ENCODE measurements at regions not wholly inside any gene's neighbourhood (a gene's known extent, or its start where the extent isn't known, plus 50 kb on each side); places are given as distances from the start of the nearest gene placed in this dataset.

DNA sequence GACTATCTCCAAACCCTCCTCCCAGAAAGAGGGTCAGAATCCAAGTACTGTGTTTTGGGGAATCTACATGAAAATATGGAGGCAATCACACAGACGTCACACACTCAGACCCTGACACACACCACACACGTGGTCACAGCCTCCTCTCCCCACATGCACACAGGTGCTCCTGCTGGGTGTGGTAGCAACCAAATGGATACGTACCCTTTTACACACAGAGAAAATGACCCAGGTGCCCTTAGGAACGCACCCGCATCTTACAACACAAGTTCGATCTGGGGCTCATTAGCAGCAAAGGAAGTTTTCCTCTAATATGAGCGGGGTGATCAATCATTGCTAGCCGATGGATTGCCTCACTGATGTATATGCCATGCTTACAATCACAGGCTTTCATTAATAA, 480.2 kb upstream of the KLF4 start:
- no peak for DNase-seq

DNA sequence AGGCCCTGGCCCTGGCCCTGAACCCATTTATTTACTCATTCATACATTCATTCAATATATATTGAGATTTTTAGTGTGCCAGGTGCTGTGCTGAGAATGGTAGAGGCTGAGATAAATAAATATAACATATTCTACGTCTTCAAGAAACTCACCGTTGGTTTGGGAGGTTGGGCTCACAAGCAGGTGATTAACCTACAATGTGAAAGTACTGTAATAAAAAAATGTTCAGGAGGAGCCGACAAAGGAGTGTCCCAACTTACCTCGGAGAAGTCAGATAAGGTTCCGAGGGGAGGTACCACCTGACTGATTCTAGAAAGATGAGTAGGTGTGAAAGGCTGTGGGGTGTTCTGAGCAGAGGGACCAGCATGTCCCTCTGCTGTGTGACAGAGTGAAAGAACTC, 479.6 kb upstream of the KLF4 start:
- no peak for DNase-seq

DNA sequence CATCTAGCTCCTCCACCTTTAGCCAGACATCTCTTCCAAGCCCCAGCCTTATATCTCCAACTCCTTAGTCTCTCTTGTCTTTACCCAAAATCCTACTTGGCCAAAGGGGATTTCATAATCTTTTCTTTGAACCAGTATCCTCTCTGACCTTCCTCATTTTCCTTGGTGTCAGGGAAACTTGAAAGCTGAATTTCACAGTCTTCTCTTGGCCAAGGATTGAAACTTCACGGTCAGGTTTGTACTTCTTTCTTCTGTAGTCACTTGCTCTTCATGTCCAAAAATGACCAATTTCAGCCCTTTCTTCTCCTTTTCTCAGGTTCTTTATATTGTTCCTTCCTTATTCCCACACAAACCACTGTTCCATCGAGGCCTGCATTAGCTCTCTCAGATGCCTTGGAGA, 473.7 kb upstream of the KLF4 start:
- DNase-seq, result no peak

DNA sequence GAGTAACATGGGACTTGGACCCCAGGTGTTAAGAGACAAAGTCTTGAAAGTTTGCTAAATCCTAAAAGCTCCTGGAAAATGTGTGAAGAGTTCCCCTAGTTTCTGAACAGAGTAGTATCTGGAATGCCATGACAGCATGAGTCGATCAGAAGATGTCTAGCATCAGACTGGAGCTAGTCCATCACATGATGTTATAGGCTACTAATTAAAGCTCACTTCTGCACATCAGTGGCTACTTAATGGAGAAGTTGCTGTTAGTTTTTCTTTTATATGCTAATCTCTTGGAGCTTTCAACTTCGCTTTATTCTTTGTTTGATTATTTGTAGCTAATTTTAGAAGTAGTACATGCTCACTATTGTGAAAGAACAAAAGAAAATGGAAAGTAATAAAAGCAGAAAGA, 471.3 kb upstream of the KLF4 start:
- no peak for DNase-seq

DNA sequence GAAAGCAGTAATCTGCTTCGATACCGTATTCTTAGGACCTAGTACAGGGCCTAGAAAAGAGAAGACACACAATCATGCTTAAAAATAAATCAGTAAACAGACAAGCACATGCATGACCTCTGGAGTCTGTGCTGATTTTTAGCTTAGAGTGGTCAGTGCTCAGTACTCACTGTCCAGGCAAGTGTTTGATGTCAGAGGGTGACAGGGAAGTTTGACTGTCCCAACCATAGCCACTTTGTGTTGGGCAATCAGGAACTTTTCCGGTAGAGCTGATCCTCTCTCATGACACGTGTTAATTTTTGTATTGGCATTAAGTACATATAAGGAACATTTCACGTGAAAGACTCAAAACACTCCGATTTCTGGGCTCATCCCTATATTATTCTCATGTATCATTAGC, 464.7 kb upstream of the KLF4 start:
- no peak for DNase-seq

DNA sequence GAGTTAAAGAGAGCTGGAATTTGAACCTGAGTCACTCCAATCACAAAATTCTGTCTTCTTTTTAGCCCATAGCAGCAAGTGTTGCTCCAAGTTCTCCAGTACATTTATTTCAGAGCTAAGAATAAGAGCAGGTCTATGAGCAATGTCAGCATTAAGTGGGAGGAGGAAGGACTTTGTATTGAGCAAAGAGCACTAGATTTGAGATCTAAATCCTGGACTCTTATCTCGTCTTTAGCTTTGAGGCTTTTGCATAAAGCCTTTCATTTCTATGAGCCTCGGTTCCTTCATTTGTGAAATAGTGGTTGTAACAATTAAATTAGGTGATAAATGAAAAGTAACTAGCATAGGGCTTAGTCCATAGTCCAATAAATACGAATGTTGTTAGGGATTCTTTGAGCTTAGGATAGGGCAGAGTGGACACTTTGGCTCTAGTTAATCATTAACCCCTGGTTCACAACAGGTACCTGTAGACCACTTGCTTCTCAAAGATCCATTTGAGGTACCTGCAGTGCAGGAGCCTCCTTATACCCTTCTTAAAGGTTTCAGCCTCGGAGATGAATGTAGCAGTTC, 464.1 kb upstream of the KLF4 start:
- no peak for DNase-seq

DNA sequence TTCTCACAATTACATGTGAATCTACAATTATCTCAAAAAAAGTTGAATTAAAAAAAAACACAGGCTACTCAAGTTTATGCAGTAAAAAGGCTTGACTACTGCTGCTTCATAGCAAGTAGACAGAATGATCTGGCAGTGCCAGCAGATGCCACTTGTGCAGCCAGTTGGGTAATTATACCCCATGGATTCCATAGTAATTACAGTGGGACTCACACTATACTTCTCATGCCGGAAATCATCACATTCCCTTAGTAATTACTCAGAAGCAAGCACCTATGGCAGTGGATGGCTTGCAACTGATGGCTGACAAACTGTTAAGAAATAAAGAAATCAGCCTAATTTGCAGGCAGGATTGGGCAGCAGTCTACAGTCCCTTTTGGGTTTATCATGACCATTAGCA, 463.2 kb upstream of the KLF4 start:
- peak; percentile 33 for DNase-seq

DNA sequence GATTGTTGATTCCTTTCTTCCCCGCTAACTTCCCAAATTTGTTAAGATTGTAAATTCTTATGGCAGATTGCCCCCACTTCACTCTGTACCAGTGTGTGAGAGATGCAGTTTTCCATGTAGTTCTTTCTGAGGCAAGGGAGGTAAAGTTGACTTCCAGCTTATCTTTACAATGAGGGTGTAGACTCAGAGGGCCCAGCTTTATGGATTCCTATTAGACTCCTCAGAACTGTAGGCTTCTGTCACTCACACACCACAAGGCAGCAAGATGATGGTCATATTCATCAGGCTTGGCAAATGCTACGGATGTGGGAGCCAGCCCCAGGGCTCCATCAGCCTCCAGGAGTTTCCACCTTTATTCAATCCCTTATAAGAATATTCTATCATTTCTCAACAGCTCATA, 461.9 kb upstream of the KLF4 start:
- no peak for DNase-seq

DNA sequence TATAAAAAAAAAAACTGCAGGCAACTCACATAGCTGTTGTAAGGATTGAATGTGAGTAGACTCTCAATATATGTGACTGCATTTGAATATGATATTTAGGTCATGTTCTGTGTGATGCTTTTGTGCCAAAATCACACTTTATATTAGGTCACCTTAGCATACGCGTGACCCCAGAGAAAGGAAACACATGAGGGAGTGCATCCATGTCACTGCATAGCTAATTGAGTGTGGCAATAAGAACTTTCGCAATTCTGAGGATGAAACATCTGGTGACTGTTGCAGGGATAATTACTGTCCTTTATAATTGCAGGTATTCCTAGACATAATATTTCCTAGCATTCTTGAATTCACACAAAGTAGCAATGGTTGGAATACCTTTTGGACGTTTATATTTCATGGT, 459.5 kb upstream of the KLF4 start:
- DNase-seq, result no peak

DNA sequence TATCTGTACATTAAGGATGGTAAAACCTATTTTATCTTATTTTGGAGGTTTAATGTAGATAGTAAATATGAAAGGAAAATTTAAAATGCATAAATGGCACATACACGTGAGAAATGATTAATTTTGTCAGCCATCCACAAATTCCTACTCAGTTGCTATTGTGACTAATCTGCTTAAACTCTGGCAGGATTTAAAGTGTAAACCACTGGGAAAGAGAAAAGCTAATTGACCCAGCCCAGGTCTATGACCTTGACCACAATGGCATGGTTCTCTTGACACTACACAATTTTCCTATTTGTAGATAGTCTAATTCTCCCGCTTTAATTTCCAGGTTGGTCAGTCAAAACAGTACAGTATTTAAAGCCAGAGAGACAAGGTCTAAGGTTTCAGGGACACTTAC, 459.0 kb upstream of the KLF4 start:
- DNase-seq, result no peak

DNA sequence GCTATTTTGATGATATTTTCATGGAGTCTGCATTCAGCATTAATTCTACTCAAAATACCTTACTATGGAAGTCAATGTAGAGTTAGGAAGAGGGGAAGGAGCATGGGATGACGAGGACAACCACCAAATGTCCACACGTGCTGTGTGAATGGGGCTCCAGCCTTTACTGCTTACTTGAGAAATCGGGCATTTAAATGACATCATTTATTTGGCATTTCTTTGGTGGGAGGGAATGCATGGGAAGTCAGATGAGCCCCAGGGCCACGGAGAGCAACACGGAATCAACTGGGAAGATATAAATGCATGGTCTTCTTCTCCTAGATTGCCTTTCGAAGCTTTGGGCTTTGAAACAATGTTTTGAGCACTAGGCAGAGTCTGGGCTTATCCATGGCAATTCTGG, 458.5 kb upstream of the KLF4 start:
- no peak for DNase-seq

DNA sequence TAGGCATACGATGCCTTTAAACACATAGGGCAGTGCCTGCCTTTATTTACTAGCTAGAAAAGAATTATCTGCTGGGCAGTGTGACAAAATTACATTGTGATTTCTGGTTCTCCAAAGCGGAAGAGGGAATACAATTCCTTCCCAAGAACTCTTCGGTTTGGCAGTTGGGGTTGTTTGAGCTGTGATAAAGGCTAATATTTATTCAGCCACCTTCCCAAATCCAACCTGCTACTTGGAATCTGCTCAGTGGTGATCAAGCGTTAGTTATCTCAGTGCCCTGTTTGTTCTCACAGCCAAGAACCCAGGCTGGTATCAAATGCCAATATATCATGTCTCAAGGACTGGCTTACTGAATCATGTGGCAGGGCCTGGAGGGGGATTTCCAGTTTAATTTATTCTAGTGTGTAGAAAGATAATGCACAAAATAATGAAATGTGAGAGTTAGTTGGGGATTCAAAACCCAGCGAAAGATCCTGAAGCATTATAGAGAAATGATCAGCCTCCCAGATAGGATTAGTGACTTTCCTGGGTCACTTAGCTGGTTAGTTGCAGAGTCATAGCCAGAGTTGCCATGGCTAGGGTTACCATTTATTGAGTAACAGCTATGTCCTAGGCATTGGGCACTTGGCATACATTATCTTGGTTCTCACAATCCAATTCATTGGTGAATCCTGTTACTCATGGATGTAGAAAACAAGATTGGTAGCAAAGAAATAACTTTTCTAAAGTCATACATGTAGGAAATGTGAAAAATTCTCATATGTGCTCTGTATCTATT, 457.0 kb upstream of the KLF4 start:
- no peak for DNase-seq

DNA sequence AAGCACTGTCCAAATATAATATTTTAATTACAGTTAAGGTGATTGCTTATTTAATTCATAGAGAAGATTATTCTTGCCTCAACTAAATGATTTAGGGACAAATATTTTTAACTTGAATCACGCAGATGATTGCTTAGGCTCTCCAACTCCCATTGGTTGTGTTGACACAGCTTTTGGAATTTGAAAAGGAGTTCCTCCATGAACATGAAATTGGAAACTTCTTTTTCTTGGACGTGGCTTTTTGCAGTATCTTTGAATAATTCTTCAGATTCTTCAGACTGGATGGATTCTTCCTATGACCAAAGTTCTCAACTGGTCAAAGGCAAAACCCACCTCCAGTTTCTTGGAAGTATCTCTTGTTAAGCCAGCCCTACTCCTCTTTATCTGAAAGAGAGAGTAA, 456.4 kb upstream of the KLF4 start:
- no peak for DNase-seq

DNA sequence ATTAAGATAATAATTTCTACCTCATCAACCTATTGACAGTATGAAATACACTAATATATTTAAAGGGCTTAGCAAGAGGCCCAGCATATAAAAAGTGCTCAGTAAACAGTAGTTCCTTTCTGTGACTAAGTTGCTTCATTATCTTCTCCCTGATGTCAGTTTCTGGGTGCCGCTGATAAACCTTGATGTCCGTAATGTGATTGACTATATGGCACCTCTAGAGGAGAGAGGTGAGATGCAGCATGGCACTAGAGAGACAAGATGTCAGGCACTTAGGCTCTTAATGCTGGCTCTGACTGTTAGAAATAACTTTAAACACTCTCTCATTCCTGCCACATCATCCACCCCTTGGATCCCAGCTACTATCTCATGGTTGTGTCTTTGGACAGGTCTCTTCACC, 455.9 kb upstream of the KLF4 start:
- no peak for DNase-seq

DNA sequence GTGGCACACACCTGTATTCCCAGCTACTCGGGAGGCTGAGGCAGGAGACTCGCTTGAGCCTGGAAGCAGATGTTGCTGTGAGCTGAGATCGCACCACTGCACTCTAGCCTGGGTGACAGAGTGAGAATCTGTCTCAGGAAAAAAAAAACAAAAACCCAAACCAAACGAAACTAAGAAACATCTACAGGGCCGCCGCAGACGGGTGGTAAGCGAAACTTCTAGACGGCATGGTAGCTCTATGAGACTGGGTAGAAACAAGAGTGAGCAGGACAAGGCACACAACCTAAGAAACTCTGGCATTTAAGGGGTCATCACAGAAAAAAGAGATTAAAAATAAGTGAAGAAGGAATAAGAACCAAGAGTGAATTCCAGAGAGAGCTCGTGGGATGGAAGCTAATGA, 454.8 kb upstream of the KLF4 start:
- no peak for DNase-seq

DNA sequence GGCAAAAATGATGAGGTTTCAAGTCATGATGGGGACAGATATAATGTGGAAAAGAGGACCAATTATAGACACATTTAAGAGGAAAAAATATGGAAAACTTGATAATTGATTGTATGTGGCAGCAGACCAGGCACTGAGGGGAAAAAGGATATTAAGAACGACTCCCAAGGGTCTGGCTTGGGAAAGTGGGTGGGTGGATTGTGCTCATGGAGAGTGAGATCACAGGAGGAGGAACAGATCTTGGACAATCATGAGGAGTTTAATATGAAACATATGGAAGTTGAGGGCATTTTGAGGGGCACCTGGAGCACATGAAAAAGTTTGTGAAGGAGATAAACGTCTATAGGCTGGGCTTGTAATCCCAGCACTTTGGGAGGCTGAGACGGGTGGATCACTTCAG, 454.3 kb upstream of the KLF4 start:
- DNase-seq, result no peak

DNA sequence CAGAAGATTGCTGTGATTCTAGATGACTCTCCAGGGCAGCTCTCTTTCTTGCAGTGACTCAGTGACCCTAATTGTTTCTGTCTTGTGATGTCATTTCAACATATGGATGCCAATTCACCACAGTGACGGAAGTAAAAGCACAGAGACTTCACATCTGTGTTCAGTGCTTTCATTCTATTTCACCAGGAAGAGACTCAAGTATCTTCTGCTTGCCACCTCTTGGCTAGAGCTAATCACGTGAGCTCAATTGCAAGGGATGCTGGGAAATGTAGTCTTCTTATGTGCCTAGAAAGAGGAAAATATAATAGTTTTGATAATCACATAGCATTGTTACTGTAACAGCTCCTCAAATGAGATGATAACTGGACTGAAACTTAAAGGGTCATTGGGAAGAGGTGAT, 453.3 kb upstream of the KLF4 start:
- DNase-seq, result no peak

DNA sequence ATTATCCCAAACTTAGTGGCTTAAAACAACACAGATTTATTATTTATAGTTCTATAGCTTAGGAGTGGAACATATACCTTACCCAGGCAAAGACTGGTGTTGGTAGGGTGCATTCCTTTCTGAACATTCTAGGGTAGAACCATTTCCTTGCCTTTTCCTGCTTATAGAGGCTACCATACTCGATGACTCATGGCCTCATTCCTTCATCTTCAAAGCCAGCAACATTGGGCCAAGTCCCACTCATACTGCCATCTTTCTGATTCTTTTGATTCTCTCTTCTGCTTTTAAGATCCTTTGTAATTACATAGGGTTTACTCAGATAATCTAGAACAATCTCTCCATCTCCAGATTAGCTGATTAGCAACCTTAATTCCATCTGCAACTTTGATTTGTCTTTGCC, 452.7 kb upstream of the KLF4 start:
- no peak for DNase-seq

DNA sequence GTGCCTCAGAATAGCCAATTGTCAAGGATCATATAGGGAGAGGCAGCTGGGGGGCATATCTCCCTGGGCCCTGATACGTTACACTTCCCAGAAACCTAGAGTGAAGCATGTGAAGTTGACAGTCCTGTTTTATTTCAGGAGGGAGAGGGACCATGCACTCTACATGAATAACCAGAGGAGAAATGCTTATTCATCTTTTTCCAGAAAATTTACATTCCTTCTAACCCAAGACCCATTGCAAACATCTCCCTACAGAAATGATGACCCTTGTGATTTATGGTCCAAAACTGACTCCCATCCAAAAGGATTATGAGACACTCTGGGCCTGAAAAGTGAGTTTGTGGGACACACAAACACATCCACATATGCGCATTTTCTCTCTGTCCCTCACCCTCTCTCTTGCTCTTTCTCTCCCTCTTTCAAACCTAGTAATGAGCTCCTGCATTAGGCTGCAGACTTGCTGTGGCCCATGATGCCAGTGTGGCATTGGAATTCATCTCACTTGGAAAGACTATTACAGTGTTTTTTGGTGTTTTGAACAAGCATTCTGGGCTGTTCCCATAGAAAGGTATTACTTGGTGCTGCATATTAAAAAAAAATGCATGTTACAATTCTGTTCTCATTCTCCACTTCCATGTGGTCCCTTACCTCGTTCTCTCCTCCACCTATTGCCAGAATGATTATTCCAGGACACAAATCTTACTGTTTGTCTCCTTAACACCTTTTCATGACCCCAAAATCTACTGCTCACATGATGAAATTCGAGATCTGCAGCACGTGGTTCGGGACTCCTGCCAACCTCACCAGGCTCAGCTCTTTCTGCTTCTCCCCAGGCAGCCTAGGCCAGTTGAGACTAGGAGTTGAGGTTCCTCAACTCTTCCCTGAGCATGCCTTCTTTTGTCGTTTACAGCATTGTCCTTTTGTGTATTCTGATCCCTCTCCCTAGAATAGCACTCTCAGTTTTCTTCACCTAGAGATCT, 451.3 kb upstream of the KLF4 start:
- no peak for DNase-seq

DNA sequence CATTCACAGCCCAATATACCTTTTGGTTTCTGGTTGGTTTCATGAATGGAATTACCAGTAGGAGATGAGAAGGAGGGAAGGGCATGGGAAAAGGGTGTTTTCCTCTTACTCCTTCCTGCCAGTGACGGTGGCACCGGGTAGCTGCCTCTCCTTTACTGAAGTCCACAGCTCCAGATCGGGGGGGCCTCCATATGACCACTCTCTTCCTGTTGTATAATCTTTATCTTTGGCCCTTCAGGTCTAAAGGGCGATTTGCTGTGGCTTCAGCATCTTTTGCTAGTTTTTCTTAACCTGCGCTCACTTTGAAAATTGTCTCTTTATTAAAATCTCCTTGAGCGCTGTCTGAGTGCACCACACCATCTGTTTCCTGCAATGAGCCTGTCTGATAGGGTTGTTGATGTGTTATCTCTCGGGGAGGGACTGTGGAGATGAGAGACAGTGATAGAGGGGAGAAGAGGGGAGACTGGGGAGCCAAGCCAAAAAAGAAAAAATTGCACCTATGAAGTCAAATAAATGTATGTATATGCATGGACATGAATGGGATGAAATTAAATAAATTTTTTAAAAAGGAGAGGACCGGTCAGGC, 449.3 kb upstream of the KLF4 start:
- no peak for DNase-seq

DNA sequence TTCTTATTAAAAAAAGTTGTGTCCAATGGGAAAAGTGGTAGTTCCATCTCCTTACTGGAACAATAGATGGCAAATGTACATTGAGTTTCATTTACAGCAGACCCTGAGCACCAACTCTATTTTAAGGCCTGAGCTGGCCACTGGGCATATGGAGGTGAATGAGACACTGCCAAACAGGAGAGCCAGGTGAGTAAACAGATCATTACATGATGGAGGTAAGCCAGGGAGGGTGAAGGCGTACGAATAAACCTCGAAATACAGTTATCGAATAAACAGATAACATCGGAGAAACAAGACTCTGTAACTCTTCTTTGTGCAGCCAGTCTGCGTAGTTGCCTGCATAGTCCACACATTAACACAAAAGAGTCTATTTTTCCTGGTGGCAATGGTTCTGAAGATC, 446.4 kb upstream of the KLF4 start:
- DNase-seq, result no peak

DNA sequence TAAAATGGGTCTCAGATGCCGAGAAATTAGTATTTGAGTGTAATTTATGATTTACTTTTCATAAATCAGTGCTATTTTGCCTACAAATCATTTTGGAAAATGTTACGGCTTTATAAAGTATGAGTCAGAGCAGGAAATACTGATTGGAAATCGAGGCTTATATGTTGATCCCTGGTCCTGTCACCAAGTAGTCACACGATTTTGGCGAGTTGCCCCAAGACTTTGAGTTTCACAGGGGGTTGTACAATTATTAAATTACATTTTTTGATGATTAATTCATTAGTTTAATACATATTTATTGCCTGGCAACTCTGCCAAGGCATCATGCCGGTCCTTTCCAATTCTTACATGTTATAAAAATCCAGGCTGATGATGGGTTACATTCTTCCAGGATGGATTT, 443.9 kb upstream of the KLF4 start:
- no peak for DNase-seq

DNA sequence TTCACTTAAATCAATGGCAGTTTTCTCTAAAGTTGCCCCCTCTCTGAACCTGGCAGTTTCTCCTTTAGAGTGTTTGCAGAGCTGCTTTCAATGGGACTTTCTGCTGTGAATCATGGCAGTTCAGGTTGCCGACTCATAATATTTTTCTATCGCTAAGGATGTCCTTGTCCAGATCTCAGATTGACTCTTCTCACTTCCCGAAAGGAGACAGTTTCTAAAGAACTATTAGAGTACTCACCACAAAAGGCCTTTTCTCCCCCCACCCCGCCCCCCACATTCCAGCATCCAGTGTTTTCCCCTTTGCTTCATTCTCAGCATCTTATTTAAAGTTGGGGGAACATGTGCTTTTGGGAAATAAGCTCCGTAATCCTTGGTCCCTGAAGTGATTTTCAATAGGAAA, 443.5 kb upstream of the KLF4 start:
- DNase-seq, result no peak

DNA sequence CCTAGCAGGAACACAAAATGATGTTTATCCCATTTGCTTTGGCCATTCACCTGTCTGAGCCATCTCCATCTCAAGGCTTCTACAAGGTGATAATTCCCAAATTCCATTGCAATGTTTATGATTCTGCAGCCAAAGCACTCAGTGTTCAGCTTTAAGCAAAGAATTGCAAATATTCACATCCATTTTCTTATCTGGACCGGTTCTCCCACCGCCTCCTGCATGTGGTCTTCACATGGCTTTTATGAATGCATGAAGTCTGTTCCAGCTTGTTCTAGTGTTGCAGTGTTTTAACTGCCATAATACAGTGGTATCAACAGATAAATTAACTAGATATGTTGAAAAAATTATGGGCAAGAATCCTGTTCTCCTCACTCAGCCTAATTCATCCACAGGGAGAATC, 443.0 kb upstream of the KLF4 start:
- no peak for DNase-seq

All from NCI-H1417 treated with DMSO at 0.1 percent for 48 hours (cell line).